ENCODE measurements at regions not wholly inside any gene's neighbourhood (a gene's known extent, or its start where the extent isn't known, plus 50 kb on each side); places are given as distances from the start of the nearest gene placed in this dataset.

DNA sequence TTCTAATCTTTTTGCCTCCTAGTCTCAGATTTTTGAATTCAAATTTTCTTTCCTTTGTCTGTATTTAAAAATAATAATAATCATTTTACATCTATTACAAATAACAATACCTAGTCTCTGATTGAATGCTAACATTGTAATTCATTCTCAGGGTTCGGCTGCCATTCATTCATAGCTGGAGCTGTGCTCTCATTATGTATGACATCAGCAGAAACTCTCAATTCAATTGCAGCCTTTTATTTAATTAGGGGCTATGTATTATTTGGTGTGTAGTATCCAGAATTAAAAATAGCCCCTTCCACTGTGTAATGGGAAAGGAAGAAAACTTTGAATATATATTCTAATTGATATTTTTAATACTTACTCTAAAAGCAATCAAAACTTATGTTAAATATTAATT lies 270.4 kb upstream of the MDFIC2 start:
- Mint-ChIP-seq H3K4me3 (ENCODE audit: unreplicated experiment) (no peak overlapping the region), H3K9me3 (ENCODE audit: unreplicated experiment) (no peaks in the 10 kb centered on the region), H3K27me3 (ENCODE audit: insufficient read depth, unreplicated experiment) (peaks cover 7% of the 10 kb centered on the region), H3K27ac (ENCODE audit: unreplicated experiment) (no peak overlapping the region), H3K36me3 (ENCODE audit: insufficient read depth, unreplicated experiment) (no peaks in the 10 kb centered on the region), H3K4me1 (ENCODE audit: low read depth, unreplicated experiment) (no peaks in the 10 kb centered on the region)
- Histone ChIP-seq H3K4me1 (no peaks in the 10 kb centered on the region), H3K4me3 (ENCODE audit: low read depth, low read length) (no peak overlapping the region), H3K36me3 (ENCODE audit: control insufficient read depth, insufficient read depth, low read length) (no peaks in the 10 kb centered on the region), H3K9me3 (no peaks in the 10 kb centered on the region), H3K27me3 (replicated peaks; ENCODE audit: control insufficient read depth, insufficient read depth, low read length) (no peaks in the 10 kb centered on the region; the same call in 1 of the 2 replicates)
- CTCF ChIA-PET, result no interaction called here
- intact Hi-C loops (cut with micrococcal nuclease; ENCODE audit: unreplicated experiment), result no loop called here
- TF ChIP-seq, protein P1, sequence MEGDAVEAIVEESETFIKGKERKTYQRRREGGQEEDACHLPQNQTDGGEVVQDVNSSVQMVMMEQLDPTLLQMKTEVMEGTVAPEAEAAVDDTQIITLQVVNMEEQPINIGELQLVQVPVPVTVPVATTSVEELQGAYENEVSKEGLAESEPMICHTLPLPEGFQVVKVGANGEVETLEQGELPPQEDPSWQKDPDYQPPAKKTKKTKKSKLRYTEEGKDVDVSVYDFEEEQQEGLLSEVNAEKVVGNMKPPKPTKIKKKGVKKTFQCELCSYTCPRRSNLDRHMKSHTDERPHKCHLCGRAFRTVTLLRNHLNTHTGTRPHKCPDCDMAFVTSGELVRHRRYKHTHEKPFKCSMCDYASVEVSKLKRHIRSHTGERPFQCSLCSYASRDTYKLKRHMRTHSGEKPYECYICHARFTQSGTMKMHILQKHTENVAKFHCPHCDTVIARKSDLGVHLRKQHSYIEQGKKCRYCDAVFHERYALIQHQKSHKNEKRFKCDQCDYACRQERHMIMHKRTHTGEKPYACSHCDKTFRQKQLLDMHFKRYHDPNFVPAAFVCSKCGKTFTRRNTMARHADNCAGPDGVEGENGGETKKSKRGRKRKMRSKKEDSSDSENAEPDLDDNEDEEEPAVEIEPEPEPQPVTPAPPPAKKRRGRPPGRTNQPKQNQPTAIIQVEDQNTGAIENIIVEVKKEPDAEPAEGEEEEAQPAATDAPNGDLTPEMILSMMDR (IDR thresholded peaks at IDR 0.05; ENCODE audit: insufficient read depth in 1 of 2, low read depth in 1 of 2, low read length in 1 of 2, severe bottlenecking in 1 of 2, unreplicated experiment in 1 of 2), result no peak
- POLR2A ChIA-PET, result no interaction called here
- BruUV-seq (replicated peaks), result no TSS peak
- DNase-seq, result no peak

DNA sequence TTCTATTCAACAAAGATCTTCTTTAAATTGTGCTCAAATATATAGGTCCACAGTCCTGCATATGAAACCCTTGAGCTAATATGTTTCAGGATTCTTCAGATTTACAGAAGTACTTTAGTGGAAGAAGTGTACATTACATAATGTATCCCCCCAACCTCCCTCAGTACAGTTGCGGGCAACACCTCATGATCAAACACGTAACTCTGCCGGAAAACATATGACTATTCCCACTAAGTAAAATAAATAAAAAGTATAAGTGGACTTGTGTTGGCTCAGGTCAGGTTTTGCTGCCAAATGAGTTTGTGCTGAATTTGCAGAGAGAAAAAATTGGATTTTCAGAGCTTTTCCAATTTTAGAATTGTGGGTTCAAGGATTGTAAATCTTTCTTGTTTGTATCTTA lies 267.6 kb upstream of the MDFIC2 start:
- Mint-ChIP-seq H3K4me3 (ENCODE audit: unreplicated experiment) (no peak overlapping the region), H3K4me1 (ENCODE audit: low read depth, unreplicated experiment) (no peaks in the 10 kb centered on the region), H3K27me3 (ENCODE audit: insufficient read depth, unreplicated experiment) (peaks cover 9% of the 10 kb centered on the region), H3K27ac (ENCODE audit: unreplicated experiment) (no peak overlapping the region), H3K9me3 (ENCODE audit: unreplicated experiment) (no peaks in the 10 kb centered on the region), H3K36me3 (ENCODE audit: insufficient read depth, unreplicated experiment) (no peaks in the 10 kb centered on the region)
- CTCF ChIA-PET, result interaction anchor here (1.2 kb wide), 1 partner anchor 29 kb away, joined by 4 read pairs; no protein-coding TSS in a partner anchor
- Histone ChIP-seq H3K4me1 (no peaks in the 10 kb centered on the region), H3K9me3 (no peaks in the 10 kb centered on the region), H3K27me3 (replicated peaks; ENCODE audit: control insufficient read depth, insufficient read depth, low read length) (no peaks in the 10 kb centered on the region; the same call in 1 of the 2 replicates), H3K4me3 (ENCODE audit: low read depth, low read length) (no peak overlapping the region), H3K36me3 (ENCODE audit: control insufficient read depth, insufficient read depth, low read length) (no peaks in the 10 kb centered on the region)
- no peak for DNase-seq
- no TSS peak for BruUV-seq (replicated peaks)
- POLR2A ChIA-PET, result no interaction called here
- TF ChIP-seq, protein P1 (IDR thresholded peaks at IDR 0.05; ENCODE audit: insufficient read depth in 1 of 2, low read depth in 1 of 2, low read length in 1 of 2, severe bottlenecking in 1 of 2, unreplicated experiment in 1 of 2), result no peak
- intact Hi-C loops (cut with micrococcal nuclease; ENCODE audit: unreplicated experiment), result no loop called here

DNA sequence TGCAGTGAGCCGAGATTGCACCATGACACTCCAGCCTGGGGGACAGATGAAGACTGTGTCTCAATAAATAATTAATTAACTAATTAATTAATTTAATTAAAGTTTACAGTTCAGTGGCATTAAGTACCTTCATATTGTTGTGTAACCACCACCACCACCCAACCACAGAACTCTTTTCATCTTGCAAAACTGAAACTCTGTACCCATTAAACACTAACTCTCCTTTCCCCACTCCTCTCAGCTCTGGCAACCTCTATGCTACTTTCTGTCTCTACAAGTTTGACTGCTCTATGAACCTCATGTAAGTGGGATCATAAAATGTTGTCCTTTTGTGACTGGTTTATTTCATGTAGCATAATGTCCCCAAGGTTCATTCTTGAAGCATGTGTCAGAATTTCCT lies 259.3 kb upstream of the MDFIC2 start:
- DNase-seq, result no peak
- CTCF ChIA-PET, result no interaction called here
- H3K36me3 Mint-ChIP-seq (ENCODE audit: insufficient read depth, unreplicated experiment), result no peaks in the 10 kb centered on the region
- no peak overlapping the region for H3K4me3 Mint-ChIP-seq (ENCODE audit: unreplicated experiment)
- H3K27me3 Mint-ChIP-seq (ENCODE audit: insufficient read depth, unreplicated experiment), result no peaks in the 10 kb centered on the region
- intact Hi-C loops (cut with micrococcal nuclease; ENCODE audit: unreplicated experiment), result no loop called here
- H3K9me3 Mint-ChIP-seq (ENCODE audit: unreplicated experiment), result no peaks in the 10 kb centered on the region
- no TSS peak for BruUV-seq (replicated peaks)
- no peaks in the 10 kb centered on the region for H3K36me3 ChIP-seq (ENCODE audit: control insufficient read depth, insufficient read depth, low read length)
- no peaks in the 10 kb centered on the region for H3K4me1 Mint-ChIP-seq (ENCODE audit: low read depth, unreplicated experiment)
- no peaks in the 10 kb centered on the region for H3K9me3 ChIP-seq
- TF ChIP-seq, protein P1 (IDR thresholded peaks at IDR 0.05; ENCODE audit: insufficient read depth in 1 of 2, low read depth in 1 of 2, low read length in 1 of 2, severe bottlenecking in 1 of 2, unreplicated experiment in 1 of 2), result no peak
- H3K4me3 ChIP-seq (ENCODE audit: low read depth, low read length), result no peak overlapping the region
- POLR2A ChIA-PET, result no interaction called here
- no peaks in the 10 kb centered on the region for H3K27me3 ChIP-seq (replicated peaks; ENCODE audit: control insufficient read depth, insufficient read depth, low read length)
- H3K27ac Mint-ChIP-seq (ENCODE audit: unreplicated experiment), result no peak overlapping the region
- no peaks in the 10 kb centered on the region for H3K4me1 ChIP-seq

Data from Caco-2 (cell line).